Adrenal gland (tissue), 5 donors: ENCODE measurements at regions not wholly inside any gene's neighbourhood (a gene's known extent, or its start where the extent isn't known, plus 50 kb on each side); places are given as distances from the start of the nearest gene placed in this dataset.

ENCODE experiments used
- CTCF ChIP-seq, 6 experiments: fragments of 450-650 bp in 4 of 6; fragments of 200-600 bp in 2 of 6; sonication (generic) in 1 of 6; IDR thresholded peaks; 1 replicate in 5 of 6; 2 replicates in 1 of 6; pipeline versions ENCODE4 v1.5.1 to v1.8.0; 2016 to 2021; ENCODE audit warnings: antibody characterized with exemption in 6 of 6, mild to moderate bottlenecking in 2 of 6, moderate library complexity in 1 of 6
- POLR2A ChIP-seq, 2 donors: fragments of 450-650 bp; IDR thresholded peaks; one replicate each; pipeline ENCODE4 v1.6.1; 2017; ENCODE audit warnings: antibody characterized with exemption in 2 of 2, mild to moderate bottlenecking in 2 of 2, moderate library complexity in 1 of 2
- donor health status: DM: no; HTN: no; CAD: no.

GRCh38 chr16:51922476-51922875 is 624.5 kb downstream of the TOX3 start:
- no peak for TF ChIP-seq CTCF (IDR thresholded peaks at IDR 0.05)
- TF ChIP-seq POLR2A (IDR thresholded peaks at IDR 0.05) = no peak
